Breast epithelium (tissue), 4 donors: ENCODE measurements at regions not wholly inside any gene's neighbourhood (a gene's known extent, or its start where the extent isn't known, plus 50 kb on each side); places are given as distances from the start of the nearest gene placed in this dataset.

Experiments
- DNase-seq, 2 donors: peaks; one replicate each; pipeline ENCODE4 v3.0.0-alpha.2; 2019; ENCODE audit warnings: low spot score in 2 of 2
- H3K27ac ChIP-seq, 2 donors: fragments of 200-600 bp; sonication (generic) in 1 of 2; one replicate each; pipeline ENCODE4 v1.5.1; 2016 to 2019; ENCODE audit warnings: mild to moderate bottlenecking in 1 of 2
- H3K27me3 ChIP-seq, 2 donors: fragments of 200-600 bp; sonication (generic) in 1 of 2; one replicate each; pipeline versions ENCODE4 v1.5.1 to v1.6.0; 2017 to 2019; ENCODE audit warnings: control low read depth in 1 of 2, mild to moderate bottlenecking in 1 of 2
- H3K36me3 ChIP-seq: fragments of 200-600 bp; one replicate; pipeline ENCODE4 v1.5.1; 2019
- H3K4me1 ChIP-seq, 2 donors: fragments of 200-600 bp; sonication (generic); one replicate each; pipeline ENCODE4 v1.5.1; 2016 to 2019; ENCODE audit warnings: control low read depth in 1 of 2
- H3K4me3 ChIP-seq, 3 donors: fragments of 200-600 bp; sonication (generic); 1 replicate in 2 of 3; 2 replicates in 1 of 3; pipeline ENCODE4 v1.5.1; 2016 to 2019; ENCODE audit warnings: mild to moderate bottlenecking in 3 of 3, moderate library complexity in 2 of 3
- H3K9me3 ChIP-seq, 2 donors: fragments of 200-600 bp; sonication (generic) in 1 of 2; one replicate each; pipeline ENCODE4 v1.5.1; 2016 to 2019; ENCODE audit warnings: control low read depth in 1 of 2
- POLR2A ChIP-seq: fragments of 450-650 bp; IDR thresholded peaks from one replicate; pipeline ENCODE4 v1.6.1; 2016; ENCODE audit warnings: antibody characterized with exemption, mild to moderate bottlenecking, moderate library complexity
- POLR2AphosphoS5 ChIP-seq, 3 donors: sonication (generic); formaldehyde crosslinking; IDR thresholded peaks; one replicate each; pipeline ENCODE4 v1.6.1; 2017; ENCODE audit warnings: antibody characterized with exemption in 3 of 3
- intact Hi-C: fragments of 100-400 bp; cut with DNase I; formaldehyde crosslinking; loops from one replicate; pipeline ENCODE4 v1.15.1; 2023; ENCODE audit warnings: low total_unique reads
- TF ChIP-seq, protein P1 (sequence below), 3 donors: fragments of 450-650 bp; IDR thresholded peaks; one replicate each; pipeline ENCODE4 v1.5.1; 2016 to 2017; ENCODE audit warnings: antibody characterized with exemption in 3 of 3, mild to moderate bottlenecking in 3 of 3, moderate library complexity in 3 of 3

DNA sequence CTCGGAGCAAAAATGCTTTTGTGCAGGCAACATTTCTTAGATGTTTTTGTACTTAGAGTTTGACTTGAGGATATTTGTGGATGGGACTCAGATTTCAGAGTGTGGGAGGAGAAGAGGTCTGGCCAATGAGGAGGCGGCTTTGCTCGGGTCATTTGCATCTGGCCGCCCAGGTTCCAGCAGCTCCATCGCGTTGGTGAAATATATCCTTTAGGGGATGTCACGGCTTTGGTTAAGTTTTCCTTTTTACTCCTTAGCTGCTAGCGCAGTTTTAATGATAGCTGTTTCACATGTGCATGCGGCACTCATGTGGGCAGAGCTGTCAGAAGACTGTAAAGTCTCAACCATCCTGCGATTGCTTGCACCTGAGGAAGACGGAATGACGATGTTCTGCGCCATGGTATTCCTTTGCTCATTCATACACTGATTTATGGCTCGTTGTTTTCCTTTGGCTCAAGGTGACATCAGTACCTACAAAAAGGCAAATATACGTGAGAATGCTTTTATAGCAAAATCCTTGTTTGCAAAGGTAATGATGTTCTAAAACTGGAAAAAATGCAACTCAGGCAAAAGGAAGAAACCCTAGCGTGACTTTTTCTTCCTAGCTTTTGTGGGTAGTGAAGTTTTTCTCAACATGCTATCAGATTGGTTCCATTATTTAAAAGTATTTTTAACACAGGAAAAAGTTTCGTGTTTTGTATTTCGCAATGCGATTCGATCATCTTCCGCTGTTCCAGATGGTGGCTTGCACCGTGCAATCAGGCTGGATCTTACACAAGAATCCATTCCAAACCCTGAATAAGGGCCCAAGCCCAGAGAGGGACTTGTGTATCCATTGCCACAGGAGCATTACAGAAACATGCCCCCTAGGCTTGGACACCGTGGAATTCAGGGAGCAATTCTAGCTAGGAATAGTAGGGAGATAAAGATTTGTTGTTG, 70.5 kb upstream of the ZNF516 start:
- H3K36me3 ChIP-seq = no peaks in the 10 kb centered on the region
- H3K27me3 ChIP-seq = no peaks in the 10 kb centered on the region
- H3K4me3 ChIP-seq = peak overlapping the region; percentile 29 to 60 (median 49)
- peak overlapping the region; percentile 85 to 89 for H3K27ac ChIP-seq
- intact Hi-C loops = no loop called here
- DNase-seq = peak; percentile 70 to 74
- TF ChIP-seq POLR2A (no peak), POLR2AphosphoS5 (IDR thresholded peaks at IDR 0.05) (peak; percentile 51 to 91 (median 90))
- TF ChIP-seq, protein P1, sequence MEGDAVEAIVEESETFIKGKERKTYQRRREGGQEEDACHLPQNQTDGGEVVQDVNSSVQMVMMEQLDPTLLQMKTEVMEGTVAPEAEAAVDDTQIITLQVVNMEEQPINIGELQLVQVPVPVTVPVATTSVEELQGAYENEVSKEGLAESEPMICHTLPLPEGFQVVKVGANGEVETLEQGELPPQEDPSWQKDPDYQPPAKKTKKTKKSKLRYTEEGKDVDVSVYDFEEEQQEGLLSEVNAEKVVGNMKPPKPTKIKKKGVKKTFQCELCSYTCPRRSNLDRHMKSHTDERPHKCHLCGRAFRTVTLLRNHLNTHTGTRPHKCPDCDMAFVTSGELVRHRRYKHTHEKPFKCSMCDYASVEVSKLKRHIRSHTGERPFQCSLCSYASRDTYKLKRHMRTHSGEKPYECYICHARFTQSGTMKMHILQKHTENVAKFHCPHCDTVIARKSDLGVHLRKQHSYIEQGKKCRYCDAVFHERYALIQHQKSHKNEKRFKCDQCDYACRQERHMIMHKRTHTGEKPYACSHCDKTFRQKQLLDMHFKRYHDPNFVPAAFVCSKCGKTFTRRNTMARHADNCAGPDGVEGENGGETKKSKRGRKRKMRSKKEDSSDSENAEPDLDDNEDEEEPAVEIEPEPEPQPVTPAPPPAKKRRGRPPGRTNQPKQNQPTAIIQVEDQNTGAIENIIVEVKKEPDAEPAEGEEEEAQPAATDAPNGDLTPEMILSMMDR (IDR thresholded peaks at IDR 0.05) = no peak
- peaks cover 0 to 7% of the 10 kb centered on the region in 2 donors for H3K4me1 ChIP-seq
- H3K9me3 ChIP-seq = no peaks in the 10 kb centered on the region

DNA sequence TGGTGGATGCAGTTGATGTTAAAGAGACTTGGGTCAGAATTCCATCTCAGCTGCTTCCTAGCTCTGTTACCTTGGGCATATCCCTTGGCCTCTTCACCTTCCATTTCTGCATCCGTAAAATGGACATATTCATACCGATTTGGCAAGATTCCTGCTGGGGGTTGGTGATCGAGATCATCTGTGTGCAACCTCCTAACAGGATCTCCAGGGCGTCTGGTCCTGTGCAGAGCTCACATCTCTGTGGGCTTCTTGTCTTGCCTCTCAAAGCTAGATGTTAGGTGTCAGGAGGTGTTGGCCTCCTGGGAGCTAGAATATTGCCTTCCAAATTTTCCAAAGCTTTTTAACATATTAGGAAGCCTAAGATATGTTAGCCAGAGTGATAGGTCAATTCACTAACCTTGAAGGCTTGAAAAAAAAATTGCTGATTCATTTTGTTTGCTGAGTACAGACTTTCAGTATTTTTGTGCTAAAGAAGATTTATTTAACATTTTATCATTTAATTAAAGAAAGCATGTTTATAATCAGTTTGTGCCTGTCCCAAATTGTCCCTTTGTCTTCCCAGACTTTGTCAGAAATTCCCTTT, 69.7 kb upstream of the ZNF516 start:
- peak overlapping the region; percentile 85 to 89 for H3K27ac ChIP-seq
- no peaks in the 10 kb centered on the region for H3K27me3 ChIP-seq
- H3K36me3 ChIP-seq = no peaks in the 10 kb centered on the region
- H3K9me3 ChIP-seq = no peaks in the 10 kb centered on the region
- peaks cover 0 to 7% of the 10 kb centered on the region in 2 donors for H3K4me1 ChIP-seq
- no peak for TF ChIP-seq POLR2A
- DNase-seq = no peak
- H3K4me3 ChIP-seq = peak overlapping the region; percentile 29 to 60 (median 49)
- intact Hi-C loops = no loop called here

DNA sequence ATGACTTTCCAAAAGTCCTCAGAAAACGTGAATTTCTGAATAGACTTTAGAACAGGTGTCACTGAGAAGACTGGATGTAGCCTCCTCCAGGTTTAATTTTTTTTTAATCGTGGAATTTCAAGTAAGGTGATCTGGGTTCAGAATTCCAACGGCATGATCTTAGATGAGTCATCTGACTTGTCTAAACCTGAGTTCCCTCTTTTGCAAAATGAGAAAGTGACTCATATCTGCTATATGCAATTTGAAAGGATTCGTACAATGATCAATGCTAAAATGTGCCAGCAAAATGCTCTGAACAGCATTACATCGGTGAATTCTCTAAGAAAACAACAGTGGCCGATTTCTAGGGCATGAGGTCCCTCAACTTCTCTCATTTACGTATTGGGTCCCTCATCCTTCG, 69.1 kb upstream of the ZNF516 start:
- no peak for TF ChIP-seq POLR2A
- TF ChIP-seq, protein P1 (IDR thresholded peaks at IDR 0.05) = no peak
- no peak for TF ChIP-seq POLR2AphosphoS5 (IDR thresholded peaks at IDR 0.05)
- Histone ChIP-seq H3K4me3 (no peak overlapping the region), H3K36me3 (no peaks in the 10 kb centered on the region), H3K27ac (peak overlapping the region; percentile 85 to 89), H3K27me3 (no peaks in the 10 kb centered on the region), H3K4me1 (peaks cover 0 to 7% of the 10 kb centered on the region in 2 donors), H3K9me3 (no peaks in the 10 kb centered on the region)
- no peak for DNase-seq
- intact Hi-C loops = no loop called here

DNA sequence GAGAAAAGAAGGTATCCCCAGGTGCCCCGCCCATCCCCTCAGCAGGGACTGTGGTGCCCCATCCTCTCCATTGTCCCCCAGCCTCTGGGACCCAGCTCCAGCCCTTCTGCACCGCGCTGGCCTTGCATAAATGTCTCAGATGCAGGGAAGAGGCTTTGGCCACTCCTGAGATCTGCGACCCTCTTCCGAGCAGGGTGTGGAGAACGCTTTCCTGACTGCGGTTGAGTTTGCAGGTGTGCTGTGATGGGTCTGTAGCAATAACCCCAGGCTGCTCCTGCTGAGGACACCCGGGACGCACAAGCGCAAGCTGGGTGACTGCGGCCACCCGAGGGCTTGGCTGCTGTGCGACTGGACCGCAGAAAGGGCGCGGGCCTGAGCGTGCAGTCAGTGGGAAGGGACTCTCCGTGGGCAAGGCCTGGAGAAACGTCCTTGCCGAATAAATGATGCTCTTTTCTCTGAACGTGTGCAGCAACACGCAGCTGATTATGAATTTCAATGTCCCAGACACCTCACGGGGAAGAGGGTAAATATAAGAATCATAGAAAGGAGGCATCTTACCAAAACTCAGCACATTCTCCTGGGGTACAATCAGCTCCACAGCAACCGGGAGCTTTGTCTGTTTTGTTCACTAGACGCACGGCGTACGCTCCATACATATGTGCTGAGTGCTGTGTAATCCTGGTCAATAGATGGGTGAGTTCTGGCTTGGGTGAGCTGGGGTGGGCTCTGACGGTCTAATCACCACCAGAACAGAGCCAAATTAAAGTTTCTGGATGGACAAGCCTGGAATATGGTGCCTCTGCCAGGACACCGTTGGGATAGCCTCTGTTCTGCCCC, 67.5 kb upstream of the ZNF516 start:
- Histone ChIP-seq H3K27ac (peak overlapping the region in 1 of 2 donors; percentile 9), H3K4me1 (peaks cover 0 to 7% of the 10 kb centered on the region in 2 donors), H3K27me3 (no peaks in the 10 kb centered on the region), H3K9me3 (no peaks in the 10 kb centered on the region), H3K36me3 (no peaks in the 10 kb centered on the region), H3K4me3 (no peak overlapping the region)
- TF ChIP-seq POLR2AphosphoS5 (IDR thresholded peaks at IDR 0.05) = no peak
- no peak for TF ChIP-seq POLR2A
- TF ChIP-seq, protein P1 (IDR thresholded peaks at IDR 0.05) = no peak
- no peak for DNase-seq
- intact Hi-C loops = no loop called here

DNA sequence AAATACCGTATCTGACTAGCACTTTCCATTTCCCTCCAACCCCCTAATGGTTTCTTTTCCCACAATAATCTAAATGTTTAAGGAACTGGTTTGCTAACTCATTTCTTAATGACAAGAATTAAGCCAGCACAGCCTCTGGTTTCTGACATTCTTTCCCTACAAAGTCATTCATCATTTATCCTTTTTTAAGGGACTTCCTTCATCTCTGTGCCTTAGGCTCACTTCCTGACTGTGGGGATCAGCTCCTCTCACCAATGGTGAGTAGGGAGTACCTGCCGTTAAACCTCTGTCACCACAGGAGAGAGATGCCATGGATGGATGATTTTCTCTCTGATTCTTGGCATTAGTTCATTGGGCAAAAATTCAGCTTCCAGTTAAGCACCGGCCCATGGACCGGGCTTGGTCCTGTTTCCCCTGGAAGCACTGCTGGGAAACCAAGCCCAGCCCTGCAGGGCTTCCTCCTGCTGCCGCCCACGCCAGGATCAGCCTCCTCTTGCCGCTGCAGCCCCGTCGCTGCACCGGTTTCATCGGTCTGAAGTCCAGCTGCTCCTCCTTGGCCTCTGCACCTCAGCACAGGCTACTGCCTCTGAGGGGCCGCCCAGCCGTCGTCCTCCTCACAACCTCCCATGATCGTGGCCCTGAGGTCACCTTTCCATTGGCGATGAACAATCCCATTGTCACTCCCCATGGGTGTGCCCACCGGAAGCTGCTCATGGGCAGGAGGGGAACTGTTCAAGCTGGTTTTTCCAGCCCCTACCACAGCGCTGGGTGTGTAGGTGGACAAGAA, 64.0 kb upstream of the ZNF516 start:
- Histone ChIP-seq H3K27ac (peak overlapping the region in 1 of 2 donors; percentile 28), H3K4me3 (peak overlapping the region in 2 of 3 donors; percentile 34 to 61)
- intact Hi-C loops = no loop called here

More for the DNA sequence above, 64.0 kb upstream of the ZNF516 start:
- Histone ChIP-seq H3K9me3 (no peaks in the 10 kb centered on the region), H3K27me3 (no peaks in the 10 kb centered on the region), H3K4me1 (no peaks in the 10 kb centered on the region), H3K36me3 (no peaks in the 10 kb centered on the region)
- no peak for DNase-seq
- TF ChIP-seq, protein P1 (IDR thresholded peaks at IDR 0.05) = no peak
- TF ChIP-seq POLR2A (no peak), POLR2AphosphoS5 (IDR thresholded peaks at IDR 0.05) (no peak)
